ENCODE measurements at regions not wholly inside any gene's neighbourhood (a gene's known extent, or its start where the extent isn't known, plus 50 kb on each side); places are given as distances from the start of the nearest gene placed in this dataset.

- no peak for TF ChIP-seq CTCF (IDR thresholded peaks at IDR 0.05)
- Histone ChIP-seq H3K4me1 (no peaks in the 10 kb centered on the region), H3K27me3 (no peaks in the 10 kb centered on the region), H3K27ac (no peak overlapping the region), H3K36me3 (no peaks in the 10 kb centered on the region), H3K9me3 (no peaks in the 10 kb centered on the region), H3K4me3 (no peak overlapping the region)
- no peak for DNase-seq
- intact Hi-C loops (cut with DNase I; ENCODE audit: low total_unique reads) = no loop called here
Observed at GRCh38 chr18:78689606-78690005, 290.0 kb upstream of the SALL3 start.

GRCh38 chr18:78692105-78692504 is 287.5 kb upstream of the SALL3 start:
- H3K4me1 ChIP-seq = no peaks in the 10 kb centered on the region
- H3K9me3 ChIP-seq = no peaks in the 10 kb centered on the region
- no peak for DNase-seq
- H3K27me3 ChIP-seq = no peaks in the 10 kb centered on the region
- H3K27ac ChIP-seq = no peak overlapping the region
- intact Hi-C loops (cut with DNase I; ENCODE audit: low total_unique reads) = no loop called here
- TF ChIP-seq CTCF (IDR thresholded peaks at IDR 0.05) = no peak
- no peak overlapping the region for H3K4me3 ChIP-seq
- no peaks in the 10 kb centered on the region for H3K36me3 ChIP-seq

- Histone ChIP-seq H3K4me1 (no peaks in the 10 kb centered on the region), H3K27me3 (no peaks in the 10 kb centered on the region), H3K9me3 (no peaks in the 10 kb centered on the region), H3K27ac (no peak overlapping the region), H3K4me3 (no peak overlapping the region), H3K36me3 (no peaks in the 10 kb centered on the region)
- no peak for TF ChIP-seq CTCF (IDR thresholded peaks at IDR 0.05)
- intact Hi-C loops (cut with DNase I; ENCODE audit: low total_unique reads) = no loop called here
- no peak for DNase-seq
Observed at GRCh38 chr18:78693429-78693828, 286.2 kb upstream of the SALL3 start.

GRCh38 chr18:78696698-78697435 is 282.8 kb upstream of the SALL3 start:
- DNase-seq = no peak
- peaks cover 0 to 2% of the 10 kb centered on the region in 2 donors for H3K27me3 ChIP-seq
- no peaks in the 10 kb centered on the region for H3K4me1 ChIP-seq
- no peaks in the 10 kb centered on the region for H3K36me3 ChIP-seq
- intact Hi-C loops (cut with DNase I; ENCODE audit: low total_unique reads) = no loop called here
- H3K4me3 ChIP-seq = no peak overlapping the region
- no peaks in the 10 kb centered on the region for H3K9me3 ChIP-seq
- H3K27ac ChIP-seq = no peak overlapping the region
- TF ChIP-seq CTCF (IDR thresholded peaks at IDR 0.05) = no peak

GRCh38 chr18:78697446-78697845 is 282.2 kb upstream of the SALL3 start:
- no peak for TF ChIP-seq CTCF (IDR thresholded peaks at IDR 0.05)
- intact Hi-C loops (cut with DNase I; ENCODE audit: low total_unique reads) = no loop called here

More at GRCh38 chr18:78697446-78697845, 282.2 kb upstream of the SALL3 start:
- no peaks in the 10 kb centered on the region for H3K9me3 ChIP-seq
- DNase-seq = no peak
- no peak overlapping the region for H3K4me3 ChIP-seq
- H3K27ac ChIP-seq = no peak overlapping the region
- H3K27me3 ChIP-seq = peaks cover 0 to 2% of the 10 kb centered on the region in 2 donors
- no peaks in the 10 kb centered on the region for H3K4me1 ChIP-seq
- H3K36me3 ChIP-seq = no peaks in the 10 kb centered on the region
